CD4-positive, alpha-beta T cell treated with Interleukin-21 for 1 hour (primary cell): ENCODE measurements at regions not wholly inside any gene's neighbourhood (a gene's known extent, or its start where the extent isn't known, plus 50 kb on each side); places are given as distances from the start of the nearest gene placed in this dataset.
"Not testable (repeated sequence)": the region's sequence is repeated elsewhere in the genome, so short reads cannot be mapped to it uniquely, and the experiment has no call there.

Experiments
- DNase-seq: peaks from one replicate; pipeline ENCODE4 v3.0.0-alpha.2; 2020

GRCh38 chr18:35827275-35827902 is 145.1 kb upstream of the RMP24 start:
- DNase-seq: no peak

GRCh38 chr18:35827903-35828275 is 144.6 kb upstream of the RMP24 start:
- DNase-seq: no peak

GRCh38 chr18:35828591-35828990 is 143.9 kb upstream of the RMP24 start:
- no peak for DNase-seq

GRCh38 chr18:35835366-35835765 is 137.1 kb upstream of the RMP24 start:
- DNase-seq: no peak

- peak; percentile 6 for DNase-seq
Measured at GRCh38 chr18:35835833-35836232, 136.6 kb upstream of the RMP24 start.

GRCh38 chr18:35836932-35837331 is 135.5 kb upstream of the RMP24 start:
- no peak for DNase-seq

GRCh38 chr18:35837922-35838496 is 134.5 kb upstream of the RMP24 start:
- DNase-seq: no peak

GRCh38 chr18:35841283-35841682 is 131.2 kb upstream of the RMP24 start:
- no peak for DNase-seq

- no peak for DNase-seq
Measured at GRCh38 chr18:35842536-35842935, 129.9 kb upstream of the RMP24 start.

- not testable (repeated sequence) for DNase-seq
Measured at GRCh38 chr18:35848321-35848720, 124.2 kb upstream of the RMP24 start.

GRCh38 chr18:35849241-35849640 is 123.2 kb upstream of the RMP24 start:
- not testable (repeated sequence) for DNase-seq

- no peak for DNase-seq
Measured at GRCh38 chr18:35851286-35851970, 121.1 kb upstream of the RMP24 start.

- DNase-seq: no peak
Measured at GRCh38 chr18:35852786-35853185, 119.7 kb upstream of the RMP24 start.

- no peak for DNase-seq
Measured at GRCh38 chr18:35854095-35854494, 118.4 kb upstream of the RMP24 start.

- no peak for DNase-seq
Measured at GRCh38 chr18:35856178-35856577, 116.3 kb upstream of the RMP24 start.

- not testable (repeated sequence) for DNase-seq
Measured at GRCh38 chr18:35856721-35857120, 115.8 kb upstream of the RMP24 start.

GRCh38 chr18:35857581-35857980 is 114.9 kb upstream of the RMP24 start:
- not testable (repeated sequence) for DNase-seq

- DNase-seq: no peak
Measured at GRCh38 chr18:35861367-35862118, 110.9 kb upstream of the RMP24 start.

GRCh38 chr18:35862119-35862640 is 110.3 kb upstream of the RMP24 start:
- DNase-seq: no peak

- no peak for DNase-seq
Measured at GRCh38 chr18:35864916-35865315, 107.6 kb upstream of the RMP24 start.

GRCh38 chr18:35868915-35869314 is 103.6 kb upstream of the RMP24 start:
- no peak for DNase-seq

GRCh38 chr18:35871337-35871736 is 101.1 kb upstream of the RMP24 start:
- no peak for DNase-seq

- DNase-seq: no peak
Measured at GRCh38 chr18:35875566-35875965, 96.9 kb upstream of the RMP24 start.
